Neural cell (in vitro differentiated cells): ENCODE measurements at regions not wholly inside any gene's neighbourhood (a gene's known extent, or its start where the extent isn't known, plus 50 kb on each side); places are given as distances from the start of the nearest gene placed in this dataset.

Experiments
- H2AFZ ChIP-seq: fragments of 200-600, 300-800 bp; sonication (generic), shearing (Covaris generic); 2 replicates; pipeline ENCODE4 v1.6.0; 2014; ENCODE audit warnings: low read depth, mild to moderate bottlenecking, antibody characterized with exemption, low read length, moderate library complexity
- H3F3A ChIP-seq: fragments of 200-600 bp; shearing (Covaris generic); 2 replicates; pipeline ENCODE4 v1.6.1; 2016; ENCODE audit warnings: mild to moderate bottlenecking, moderate library complexity, mixed read lengths, antibody characterized with exemption, low read length; ENCODE audit not compliant: insufficient read depth, poor library complexity, severe bottlenecking
- H3K27ac ChIP-seq: fragments of 200-600, 300-800 bp; sonication (generic), shearing (Covaris generic); 2 replicates; pipeline ENCODE4 v1.5.1; 2014; ENCODE audit warnings: mild to moderate bottlenecking, low read length, moderate library complexity
- H3K27me3 ChIP-seq: fragments of 300-800, 200-600 bp; sonication (generic), shearing (Covaris generic); 2 replicates; pipeline ENCODE4 v1.6.0; 2014; ENCODE audit warnings: mild to moderate bottlenecking, low read depth, low read length, moderate library complexity; ENCODE audit not compliant: insufficient read depth
- H3K36me3 ChIP-seq: fragments of 300-800, 200-600 bp; sonication (generic), shearing (Covaris generic); 2 replicates; pipeline ENCODE4 v1.5.1; 2014; ENCODE audit warnings: mild to moderate bottlenecking, antibody characterized with exemption, low read length, moderate library complexity; ENCODE audit not compliant: insufficient read depth
- H3K4me2 ChIP-seq: fragments of 300-800, 200-600 bp; sonication (generic), shearing (Covaris generic); 2 replicates; pipeline ENCODE4 v1.6.0; 2014; ENCODE audit warnings: mild to moderate bottlenecking, low read length
- H3K4me3 ChIP-seq: fragments of 300-800, 200-600 bp; sonication (generic), shearing (Covaris generic); 2 replicates; pipeline ENCODE4 v1.5.1; 2014; ENCODE audit warnings: mild to moderate bottlenecking, low read length, moderate library complexity
- H3K79me2 ChIP-seq: fragments of 200-600 bp; shearing (Covaris generic); replicated peaks from 2 replicates; pipeline ENCODE4 v1.6.0; 2014; ENCODE audit warnings: mild to moderate bottlenecking, low read length, moderate library complexity; ENCODE audit not compliant: insufficient read depth
- H3K9ac ChIP-seq: fragments of 300-800, 200-600 bp; sonication (generic), shearing (Covaris generic); 2 replicates; pipeline ENCODE4 v1.6.1; 2016; ENCODE audit warnings: mild to moderate bottlenecking, low read length, mixed read lengths
- H3K9me2 ChIP-seq: fragments of 200-600 bp; shearing (Covaris generic); 2 replicates; pipeline ENCODE4 v1.6.1; 2016; ENCODE audit warnings: mild to moderate bottlenecking, low read length, mixed read lengths; ENCODE audit not compliant: insufficient read depth
- H3K9me3 ChIP-seq: fragments of 200-600, 300-800 bp; sonication (generic), shearing (Covaris generic); 2 replicates; pipeline ENCODE4 v1.6.1; 2016; ENCODE audit warnings: mild to moderate bottlenecking, mixed run types, low read length, moderate library complexity, mixed read lengths
- H4K20me1 ChIP-seq: fragments of 200-600 bp; shearing (Covaris generic); 2 replicates; pipeline ENCODE4 v1.6.1; 2016; ENCODE audit warnings: mild to moderate bottlenecking, mixed run types; ENCODE audit not compliant: insufficient read depth
- CTCF ChIP-seq: fragments of 450-650 bp; IDR thresholded peaks from 2 replicates; pipeline ENCODE4 v1.5.1; 2014; ENCODE audit warnings: antibody characterized with exemption, mild to moderate bottlenecking, moderate library complexity; ENCODE audit not compliant: poor library complexity, severe bottlenecking
- EP300 ChIP-seq: fragments of 450-650 bp; conservative IDR thresholded peaks from 2 replicates; pipeline ENCODE4 v1.6.1; 2014; ENCODE audit warnings: antibody characterized with exemption, mild to moderate bottlenecking, moderate library complexity; ENCODE audit not compliant: poor library complexity, severe bottlenecking
- EZH2 ChIP-seq: fragments of 200-600, 300-800 bp; shearing (Covaris generic), sonication (generic); IDR thresholded peaks from 2 replicates; pipeline ENCODE4 v1.6.1; 2014; ENCODE audit warnings: antibody characterized with exemption, low read length, borderline replicate concordance, mild to moderate bottlenecking; ENCODE audit not compliant: insufficient read depth, poor library complexity, severe bottlenecking
- MXI1 ChIP-seq: fragments of 450-650 bp; conservative IDR thresholded peaks from 2 replicates; pipeline ENCODE4 v1.6.1; 2014; ENCODE audit warnings: antibody characterized with exemption, mild to moderate bottlenecking; ENCODE audit not compliant: poor library complexity, severe bottlenecking
- POLR2AphosphoS5 ChIP-seq: IDR thresholded peaks from 2 replicates; pipeline ENCODE4 v1.6.1; 2012
- RAD21 ChIP-seq: fragments of 450-650 bp; conservative IDR thresholded peaks from 2 replicates; pipeline ENCODE4 v1.6.1; 2014; ENCODE audit warnings: antibody characterized with exemption, mild to moderate bottlenecking, moderate library complexity
- REST ChIP-seq: IDR thresholded peaks from 2 replicates; pipeline ENCODE4 v1.6.1; 2012; ENCODE audit warnings: borderline replicate concordance
- SMC3 ChIP-seq: fragments of 450-650 bp; conservative IDR thresholded peaks from 2 replicates; pipeline ENCODE4 v1.6.1; 2014; ENCODE audit warnings: antibody characterized with exemption, mild to moderate bottlenecking, moderate library complexity; ENCODE audit not compliant: poor library complexity
- TAF1 ChIP-seq: IDR thresholded peaks from 2 replicates; pipeline ENCODE4 v1.6.1; 2012; ENCODE audit warnings: low read depth

GRCh38 chr3:117746066-117746465 lies 1036.5 kb downstream of the TUSC7 start:
- H3K79me2 ChIP-seq, result no peaks in the 10 kb centered on the region
- H3K9me2 ChIP-seq, result no peaks in the 10 kb centered on the region
- H3K27me3 ChIP-seq, result no peaks in the 10 kb centered on the region
- no peak overlapping the region for H3K9ac ChIP-seq
- no peaks in the 10 kb centered on the region for H3K36me3 ChIP-seq
- TF ChIP-seq POLR2AphosphoS5 (no peak), MXI1 (no peak), REST (no peak), EP300 (no peak), TAF1 (no peak), SMC3 (no peak), RAD21 (no peak), EZH2 (no peak), CTCF (no peak)
- no peaks in the 10 kb centered on the region for H4K20me1 ChIP-seq
- no peak overlapping the region for H2AFZ ChIP-seq
- H3K4me3 ChIP-seq, result no peak overlapping the region
- no peaks in the 10 kb centered on the region for H3F3A ChIP-seq
- H3K27ac ChIP-seq, result no peak overlapping the region
- H3K9me3 ChIP-seq, result no peaks in the 10 kb centered on the region
- H3K4me2 ChIP-seq, result no peak overlapping the region

DNA sequence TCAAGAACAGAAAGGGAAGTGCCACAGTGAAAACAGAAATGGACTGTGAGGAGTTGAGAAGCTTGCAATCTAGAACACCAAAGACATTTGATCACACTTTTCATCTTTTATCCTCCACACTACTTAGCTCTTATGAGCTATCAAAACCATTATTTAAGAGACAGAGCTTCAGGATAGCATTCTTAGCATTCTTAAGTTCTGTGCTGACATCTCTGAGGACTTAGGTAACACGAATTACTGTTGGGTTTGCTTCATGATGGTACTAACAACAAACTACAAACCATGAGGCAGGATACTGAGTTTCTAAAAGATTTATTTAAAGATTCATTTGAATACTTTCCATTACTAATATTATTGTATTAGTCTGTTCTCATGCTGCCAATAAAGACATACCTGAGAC lies 1038.6 kb downstream of the TUSC7 start:
- H2AFZ ChIP-seq, result no peak overlapping the region
- no peak for TF ChIP-seq SMC3
- TF ChIP-seq EZH2, result no peak
- no peak for TF ChIP-seq RAD21
- TF ChIP-seq MXI1, result no peak
- TF ChIP-seq REST, result no peak
- TF ChIP-seq EP300, result no peak
- TF ChIP-seq POLR2AphosphoS5, result no peak
- TF ChIP-seq TAF1, result no peak
- H4K20me1 ChIP-seq, result no peaks in the 10 kb centered on the region
- H3K4me2 ChIP-seq, result no peak overlapping the region
- no peaks in the 10 kb centered on the region for H3K9me3 ChIP-seq
- H3K4me3 ChIP-seq, result no peak overlapping the region
- H3K27me3 ChIP-seq, result no peaks in the 10 kb centered on the region
- no peaks in the 10 kb centered on the region for H3K79me2 ChIP-seq
- no peak overlapping the region for H3K9ac ChIP-seq
- no peaks in the 10 kb centered on the region for H3K36me3 ChIP-seq
- no peaks in the 10 kb centered on the region for H3F3A ChIP-seq
- no peak overlapping the region for H3K27ac ChIP-seq
- no peaks in the 10 kb centered on the region for H3K9me2 ChIP-seq
